SK-N-MC (cell line): ENCODE measurements at regions not wholly inside any gene's neighbourhood (a gene's known extent, or its start where the extent isn't known, plus 50 kb on each side); places are given as distances from the start of the nearest gene placed in this dataset.

ENCODE experiments used
- DNase-seq: peaks from one replicate; pipeline ENCODE4 v3.0.0-alpha.2; 2011; ENCODE audit warnings: low read depth, low spot score
- H3K27ac ChIP-seq: fragments of 200-600 bp; sonication (generic); 2 replicates; pipeline ENCODE4 v1.5.1; 2016; ENCODE audit warnings: mixed run types
- H3K36me3 ChIP-seq: fragments of 200-600 bp; sonication (generic); 2 replicates; pipeline ENCODE4 v1.6.1; 2017; ENCODE audit warnings: antibody characterized with exemption, low read length, mixed read lengths; ENCODE audit not compliant: insufficient read depth
- H3K4me3 ChIP-seq: fragments of 200-600 bp; sonication (generic); 2 replicates; pipeline ENCODE4 v1.5.1; 2016
- H3K9ac ChIP-seq: fragments of 200-600 bp; sonication (generic); 2 replicates; pipeline ENCODE4 v1.8.0; 2017; ENCODE audit warnings: mixed run types, mixed read lengths; ENCODE audit not compliant: insufficient read length
- H3K9me3 ChIP-seq: fragments of 200-600 bp; sonication (generic); 2 replicates; pipeline ENCODE4 v1.6.1; 2017; ENCODE audit warnings: low read depth, mild to moderate bottlenecking, antibody characterized with exemption, low read length, moderate library complexity, mixed read lengths
- EZH2 ChIP-seq: fragments of 200-600 bp; sonication (generic); IDR thresholded peaks from one replicate; pipeline ENCODE4 v1.6.1; 2017; ENCODE audit warnings: antibody characterized with exemption
- FOXP2 ChIP-seq: optimal IDR thresholded peaks from 2 replicates; pipeline ENCODE3; 2011; ENCODE audit warnings: mild to moderate bottlenecking, moderate library complexity; ENCODE audit not compliant: insufficient read depth; ENCODE audit errors: extremely low read length, control extremely low read depth
- POLR2AphosphoS5 ChIP-seq: IDR thresholded peaks from 2 replicates; pipeline ENCODE4 v1.6.1; 2012; ENCODE audit warnings: mild to moderate bottlenecking, low read depth, low read length, borderline replicate concordance

DNA sequence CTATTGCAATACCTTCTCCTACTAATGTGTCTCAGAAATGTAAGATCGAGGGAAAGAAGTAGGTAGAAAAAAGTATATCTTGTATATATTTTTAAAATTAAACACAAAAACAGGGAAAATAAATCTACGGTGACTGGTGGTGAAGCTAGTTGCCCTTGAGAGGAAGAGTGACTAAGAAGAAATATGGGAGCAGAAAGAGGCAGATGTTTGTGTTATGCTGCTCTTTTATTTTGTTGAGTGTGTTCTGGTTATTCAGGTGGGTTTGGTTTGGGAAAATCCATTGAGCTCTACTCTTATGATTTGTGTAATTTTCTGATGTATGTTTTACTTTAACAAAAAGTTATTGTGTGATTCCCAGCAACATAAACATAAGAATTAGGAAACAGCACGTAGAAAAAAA lies 444.9 kb upstream of the B3GALT2 start:
- no peak overlapping the region for H3K4me3 ChIP-seq
- no peak overlapping the region for H3K27ac ChIP-seq
- no peak overlapping the region for H3K9ac ChIP-seq
- no peaks in the 10 kb centered on the region for H3K9me3 ChIP-seq
- no peak for DNase-seq
- TF ChIP-seq FOXP2 (no peak), POLR2AphosphoS5 (no peak), EZH2 (no peak)
- no peaks in the 10 kb centered on the region for H3K36me3 ChIP-seq

DNA sequence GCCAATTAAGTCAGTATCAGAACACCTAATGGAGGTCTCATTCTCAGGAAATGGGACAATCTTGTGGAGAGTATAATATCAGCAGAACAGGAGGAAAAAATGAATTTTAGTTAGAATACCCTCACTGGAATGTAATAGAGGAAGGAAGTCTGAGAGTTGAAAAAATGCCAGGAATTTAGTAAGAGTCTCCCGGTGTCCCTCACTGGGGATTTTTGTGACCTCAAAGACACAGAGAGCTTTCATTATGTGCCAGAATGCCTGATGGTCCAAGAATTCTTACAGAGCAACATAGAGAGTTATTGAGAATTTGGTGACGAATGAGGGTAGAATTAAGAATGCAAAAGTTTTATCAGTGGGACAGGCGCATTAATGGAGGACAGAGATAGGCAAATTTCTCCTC lies 443.5 kb upstream of the B3GALT2 start:
- Histone ChIP-seq H3K36me3 (no peaks in the 10 kb centered on the region), H3K9me3 (no peaks in the 10 kb centered on the region), H3K27ac (peak overlapping the region; percentile 50), H3K4me3 (0 out of 2 replicates have a peak overlapping the region, but pooled peaks have one; percentile 18), H3K9ac (no peak overlapping the region)
- no peak for TF ChIP-seq EZH2
- TF ChIP-seq POLR2AphosphoS5 = no peak
- TF ChIP-seq FOXP2 = no peak
- DNase-seq = peak; percentile 14

DNA sequence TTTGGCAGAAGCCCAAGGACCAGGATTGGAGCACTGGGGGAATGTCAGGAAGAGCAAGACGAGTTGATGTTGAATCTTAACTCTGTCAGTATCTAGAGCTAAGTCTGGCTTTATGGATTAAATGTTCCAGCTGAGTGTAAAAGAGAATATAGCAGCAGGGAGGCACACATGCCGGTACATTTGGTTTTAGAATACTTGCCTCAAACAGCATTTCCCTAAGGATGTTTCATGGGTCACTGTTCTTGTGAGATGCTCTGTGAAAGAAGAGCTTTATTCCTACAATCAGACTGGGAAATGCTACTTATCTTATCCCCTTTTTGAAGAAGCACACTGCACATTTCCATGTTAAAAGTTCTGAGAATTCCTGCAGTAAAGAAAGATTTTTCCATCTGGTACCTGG lies 440.3 kb upstream of the B3GALT2 start:
- DNase-seq = no peak
- TF ChIP-seq POLR2AphosphoS5 = no peak
- no peak for TF ChIP-seq FOXP2
- TF ChIP-seq EZH2 = no peak

DNA sequence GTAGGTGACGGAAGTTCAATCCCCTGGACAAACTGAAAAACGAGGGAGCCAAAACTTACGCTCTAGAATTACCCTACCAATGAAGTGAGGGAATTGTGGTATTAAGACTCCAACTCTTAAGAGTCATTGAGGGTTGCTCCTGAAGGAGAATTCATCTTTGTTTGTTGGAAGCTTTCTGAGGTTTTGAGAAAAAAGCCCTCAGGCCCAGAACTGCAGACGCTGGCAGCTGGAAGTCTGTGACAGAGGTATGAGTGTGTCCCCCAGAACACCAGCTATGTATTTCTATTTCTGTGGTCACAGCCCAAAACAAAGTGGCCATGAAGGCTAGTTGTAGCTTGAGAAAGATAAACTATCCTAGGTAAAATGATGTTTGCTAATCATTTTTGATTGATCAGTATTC lies 438.8 kb upstream of the B3GALT2 start:
- TF ChIP-seq EZH2 = no peak
- no peak for TF ChIP-seq POLR2AphosphoS5
- TF ChIP-seq FOXP2 = no peak
- no peak for DNase-seq
- Histone ChIP-seq H3K36me3 (no peaks in the 10 kb centered on the region), H3K9me3 (no peaks in the 10 kb centered on the region), H3K4me3 (no peak overlapping the region), H3K9ac (no peak overlapping the region), H3K27ac (no peak overlapping the region)

More for the DNA sequence above, 440.3 kb upstream of the B3GALT2 start:
- Histone ChIP-seq H3K4me3 (no peak overlapping the region), H3K27ac (no peak overlapping the region), H3K36me3 (no peaks in the 10 kb centered on the region), H3K9me3 (no peaks in the 10 kb centered on the region), H3K9ac (no peak overlapping the region)

DNA sequence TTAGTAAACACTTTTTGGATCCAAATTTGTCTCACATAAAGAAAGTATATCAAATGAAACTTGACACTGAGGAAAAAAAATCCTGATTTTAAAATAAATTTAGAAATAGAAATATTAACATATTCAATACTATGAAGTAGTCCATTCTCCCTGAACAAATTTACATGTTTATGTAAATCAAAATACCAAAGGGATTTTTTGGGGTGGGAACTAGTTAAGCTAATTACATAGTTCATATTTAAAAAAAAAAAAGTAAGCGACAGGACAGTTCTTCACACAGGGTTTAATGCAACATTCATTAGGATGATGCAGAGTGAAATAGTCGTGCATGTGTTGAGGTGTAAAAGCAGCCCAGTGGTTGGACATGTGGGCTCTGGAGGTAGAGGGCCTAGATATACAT lies 433.5 kb upstream of the B3GALT2 start:
- no peaks in the 10 kb centered on the region for H3K36me3 ChIP-seq
- DNase-seq = no peak
- H3K27ac ChIP-seq = no peak overlapping the region
- no peaks in the 10 kb centered on the region for H3K9me3 ChIP-seq
- TF ChIP-seq POLR2AphosphoS5 = no peak
- TF ChIP-seq EZH2 = no peak
- no peak for TF ChIP-seq FOXP2
- no peak overlapping the region for H3K4me3 ChIP-seq
- no peak overlapping the region for H3K9ac ChIP-seq

DNA sequence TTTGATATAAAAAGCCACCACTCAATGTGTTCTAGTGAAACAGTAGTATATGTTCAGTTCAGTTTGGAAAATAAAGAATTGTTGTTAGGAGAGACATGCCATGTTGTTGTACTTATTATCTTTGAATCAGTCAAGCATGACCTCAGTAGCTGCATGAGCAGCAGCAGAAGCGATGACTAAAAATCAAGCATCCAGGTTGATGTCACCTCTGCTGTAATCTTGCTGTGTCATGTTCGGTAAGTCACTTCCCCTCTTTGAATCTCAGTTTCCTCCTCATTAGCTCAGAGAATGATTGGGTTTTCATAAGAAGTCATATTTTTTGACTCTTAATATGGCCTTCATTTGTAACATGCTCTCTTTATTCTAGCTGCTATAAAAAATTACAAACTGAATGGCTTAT lies 428.4 kb upstream of the B3GALT2 start:
- Histone ChIP-seq H3K36me3 (no peaks in the 10 kb centered on the region), H3K4me3 (no peak overlapping the region), H3K27ac (no peak overlapping the region), H3K9ac (no peak overlapping the region), H3K9me3 (no peaks in the 10 kb centered on the region)
- TF ChIP-seq POLR2AphosphoS5 = no peak
- no peak for TF ChIP-seq EZH2
- TF ChIP-seq FOXP2 = no peak
- no peak for DNase-seq

DNA sequence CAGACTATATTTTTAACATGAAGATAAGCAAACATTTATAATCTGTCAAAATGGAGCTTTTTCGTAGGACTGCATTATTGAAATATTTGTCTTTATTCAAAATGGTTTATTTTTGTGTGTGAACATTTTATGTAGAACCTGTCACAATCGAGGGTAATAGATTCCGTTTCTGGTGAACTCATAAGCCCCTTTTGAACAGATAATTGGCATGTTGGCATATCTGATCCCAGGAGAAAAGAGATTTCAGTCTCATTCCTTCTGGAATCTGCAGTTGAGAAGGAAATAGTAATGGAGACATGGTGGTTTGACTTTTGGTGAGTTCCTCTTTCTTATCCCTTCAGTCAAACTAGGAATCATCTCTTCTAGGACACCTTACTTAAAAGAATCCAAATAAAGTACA lies 427.9 kb upstream of the B3GALT2 start:
- no peak for DNase-seq
- H3K4me3 ChIP-seq = no peak overlapping the region
- H3K9me3 ChIP-seq = no peaks in the 10 kb centered on the region
- TF ChIP-seq FOXP2 = no peak
- no peak for TF ChIP-seq POLR2AphosphoS5
- no peak for TF ChIP-seq EZH2
- no peak overlapping the region for H3K9ac ChIP-seq
- H3K36me3 ChIP-seq = no peaks in the 10 kb centered on the region
- no peak overlapping the region for H3K27ac ChIP-seq

DNA sequence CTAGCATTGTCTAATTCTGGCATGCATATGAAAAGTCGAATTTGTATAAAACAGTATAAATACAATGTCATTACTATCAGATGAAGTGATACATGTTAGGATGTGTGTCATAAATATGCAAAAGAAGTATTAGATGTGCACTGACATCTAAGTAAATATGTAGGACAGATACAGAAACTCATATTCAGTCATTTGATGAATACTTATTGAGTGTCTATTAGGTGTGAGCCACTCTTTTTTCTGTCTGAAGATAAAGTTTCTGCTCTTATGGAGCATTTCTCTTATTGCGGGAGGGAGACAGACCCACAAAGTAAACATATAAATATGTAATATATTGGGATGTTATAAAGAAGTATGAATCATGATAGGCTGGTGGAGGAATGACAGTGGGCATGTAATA lies 426.6 kb upstream of the B3GALT2 start:
- Histone ChIP-seq H3K27ac (no peak overlapping the region), H3K9ac (no peak overlapping the region), H3K9me3 (no peaks in the 10 kb centered on the region), H3K4me3 (no peak overlapping the region), H3K36me3 (no peaks in the 10 kb centered on the region)
- no peak for DNase-seq
- TF ChIP-seq FOXP2 (no peak), EZH2 (no peak), POLR2AphosphoS5 (no peak)

DNA sequence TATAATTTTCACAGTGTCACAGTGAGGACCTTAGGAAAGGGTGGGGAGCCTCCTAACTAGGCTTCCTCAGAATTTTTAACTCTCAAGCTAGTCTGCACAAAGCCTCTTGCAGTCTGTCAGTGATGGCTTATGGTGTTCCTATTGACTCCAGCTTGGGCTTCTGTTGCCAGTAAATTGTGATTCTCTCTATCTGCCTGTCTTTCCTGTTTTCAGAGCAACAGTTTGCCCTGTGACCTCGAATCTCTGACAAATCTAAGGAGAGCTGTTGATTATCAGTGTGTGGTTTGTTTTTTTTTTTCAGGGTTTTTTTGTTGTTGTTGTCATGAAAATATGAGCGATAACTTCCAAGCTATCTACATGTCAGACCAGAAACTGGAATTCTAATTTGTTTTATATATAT lies 423.2 kb upstream of the B3GALT2 start:
- Histone ChIP-seq H3K27ac (no peak overlapping the region), H3K36me3 (no peaks in the 10 kb centered on the region), H3K4me3 (no peak overlapping the region), H3K9me3 (no peaks in the 10 kb centered on the region), H3K9ac (no peak overlapping the region)
- TF ChIP-seq FOXP2 (no peak), EZH2 (no peak), POLR2AphosphoS5 (no peak)
- no peak for DNase-seq

DNA sequence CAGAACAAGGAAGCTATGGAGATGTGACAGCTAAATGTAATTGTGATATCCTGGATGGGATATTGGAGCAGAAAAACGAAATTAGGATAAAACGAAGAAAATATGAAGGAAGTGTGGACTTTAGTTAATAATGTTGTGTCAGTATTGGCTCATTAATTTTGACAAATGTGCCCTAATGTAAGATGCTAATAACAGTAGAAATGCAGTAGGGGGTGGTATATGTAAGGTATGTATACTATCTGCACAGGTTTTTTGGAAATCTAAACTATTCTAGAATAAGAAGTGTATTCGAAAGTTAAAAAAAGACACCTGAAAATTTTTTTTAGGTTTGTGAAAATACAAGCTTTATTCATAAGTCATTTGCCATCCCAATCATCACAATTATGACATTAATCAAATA lies 421.4 kb upstream of the B3GALT2 start:
- no peaks in the 10 kb centered on the region for H3K9me3 ChIP-seq
- no peak overlapping the region for H3K9ac ChIP-seq
- no peak for TF ChIP-seq POLR2AphosphoS5
- no peak for TF ChIP-seq FOXP2
- no peak for TF ChIP-seq EZH2
- no peak for DNase-seq
- no peak overlapping the region for H3K4me3 ChIP-seq
- H3K36me3 ChIP-seq = no peaks in the 10 kb centered on the region
- H3K27ac ChIP-seq = no peak overlapping the region
